T-cell (primary cell): ENCODE measurements at regions not wholly inside any gene's neighbourhood (a gene's known extent, or its start where the extent isn't known, plus 50 kb on each side); places are given as distances from the start of the nearest gene placed in this dataset.

ENCODE experiments used
- ATAC-seq, 4 experiments: fragments of 200-7000 bp in 3 of 4; fragments of 150-1000 bp in 1 of 4; cut with Tn5 transposase; replicated peaks in 1 of 4; 1 replicate in 3 of 4; 2 replicates in 1 of 4; pipeline ENCODE4 v1.10.0; 2021; ENCODE audit warnings: moderate library complexity in 3 of 4, mild to moderate bottlenecking in 2 of 4, moderate number of reproducible peaks in 1 of 4
- CTCF ChIA-PET, 2 donors: fragments of 300-600 bp; sonication (Branson Sonifier 250); formaldehyde crosslinking; loops; one replicate each; lab custom pipeline; 2022; ENCODE audit warnings: antibody characterized with exemption in 2 of 2; lab: Charles Lee
- POLR2A ChIA-PET, 2 donors: fragments of 300-600 bp; sonication (Branson Sonifier 250); formaldehyde crosslinking; loops; one replicate each; lab custom pipeline; 2022; ENCODE audit warnings: antibody characterized with exemption in 2 of 2; lab: Charles Lee
- DNase-seq, 35 experiments: peaks; one replicate each; pipeline versions ENCODE4 v3.0.0 to v3.0.0-alpha.2; 2013 to 2023
- H3K27ac ChIP-seq: one replicate; pipeline ENCODE4 v1.5.1; 2013; ENCODE audit warnings: low read length
- H3K27me3 ChIP-seq, 2 experiments: replicated peaks in 1 of 2; 1 replicate in 1 of 2; 2 replicates in 1 of 2; pipeline versions ENCODE4 v1.6.1 to v1.7.0; 2013; ENCODE audit warnings: low read length in 1 of 2, mixed read lengths in 1 of 2; ENCODE audit not compliant: control insufficient read depth in 2 of 2, insufficient read depth in 2 of 2; ENCODE audit errors: extremely low read depth in 1 of 2
- H3K36me3 ChIP-seq, 2 donors: 1 replicate in 1 of 2; 2 replicates in 1 of 2; pipeline versions ENCODE4 v1.6.1 to v1.7.0; 2013; ENCODE audit warnings: low read length in 1 of 2; ENCODE audit not compliant: control insufficient read depth in 2 of 2, insufficient read depth in 1 of 2; ENCODE audit errors: extremely low read depth in 1 of 2
- H3K4me1 ChIP-seq, 2 experiments: 1 replicate in 1 of 2; 2 replicates in 1 of 2; pipeline versions ENCODE4 v1.6.1 to v1.7.0; 2013; ENCODE audit warnings: low read length in 2 of 2, mixed read lengths in 1 of 2; ENCODE audit not compliant: insufficient read depth in 2 of 2, control insufficient read depth in 1 of 2; ENCODE audit errors: extremely low read depth in 1 of 2
- H3K4me3 ChIP-seq, 2 donors: 1 replicate in 1 of 2; 2 replicates in 1 of 2; pipeline versions ENCODE4 v1.5.1 to v1.7.0; 2013; ENCODE audit warnings: mild to moderate bottlenecking in 2 of 2, low read length in 1 of 2, moderate library complexity in 1 of 2; ENCODE audit not compliant: control insufficient read depth in 1 of 2; ENCODE audit errors: extremely low read depth in 1 of 2
- H3K9me3 ChIP-seq: 2 replicates; pipeline ENCODE4 v1.7.0; 2013
- H3K27ac Mint-ChIP-seq, 2 donors: one replicate each; pipeline ENCODE4 v1.8.0; 2020 to 2021; ENCODE audit warnings: mild to moderate bottlenecking in 2 of 2, mixed read lengths in 2 of 2
- H3K27me3 Mint-ChIP-seq, 2 donors: one replicate each; pipeline ENCODE4 v1.8.0; 2021 to 2022; ENCODE audit warnings: mixed read lengths in 2 of 2
- H3K36me3 Mint-ChIP-seq: one replicate; pipeline ENCODE4 v1.8.0; 2021; ENCODE audit warnings: mixed read lengths
- H3K4me1 Mint-ChIP-seq, 3 donors: one replicate each; pipeline ENCODE4 v1.8.0; 2020 to 2022; ENCODE audit warnings: mixed read lengths in 3 of 3, mild to moderate bottlenecking in 1 of 3
- H3K4me3 Mint-ChIP-seq, 3 donors: one replicate each; pipeline ENCODE4 v1.8.0; 2020 to 2022; ENCODE audit warnings: mild to moderate bottlenecking in 3 of 3, mixed read lengths in 3 of 3, moderate library complexity in 3 of 3
- H3K9me3 Mint-ChIP-seq, 3 donors: one replicate each; pipeline ENCODE4 v1.8.0; 2020 to 2022; ENCODE audit warnings: mixed read lengths in 3 of 3
- WGBS: methylation state at CpG from one replicate; pipeline ENCODE4 v1.1.5; 2013; ENCODE audit warnings: missing lambda C conversion rate; ENCODE audit not compliant: insufficient coverage; 5-methylcytosine and 5-hydroxymethylcytosine counted together

- Histone ChIP-seq H3K27ac (no peak overlapping the region), H3K4me3 (no peak overlapping the region), H3K27me3 (no peaks in the 10 kb centered on the region), H3K9me3 (no peaks in the 10 kb centered on the region), H3K4me1 (no peaks in the 10 kb centered on the region), H3K36me3 (peaks cover 3 to 4% of the 10 kb centered on the region in 2 donors)
- Mint-ChIP-seq H3K4me3 (no peak overlapping the region), H3K9me3 (no peaks in the 10 kb centered on the region), H3K4me1 (peaks cover 0 to 14% (median 11%) of the 10 kb centered on the region in 3 donors), H3K36me3 (peaks cover 42% of the 10 kb centered on the region), H3K27me3 (no peaks in the 10 kb centered on the region), H3K27ac (peak overlapping the region in 1 of 2 donors; percentile 2)
- POLR2A ChIA-PET, result no interaction called here
- no peak for DNase-seq
- ATAC-seq, result no peak
- CTCF ChIA-PET, result no interaction called here
- no CpG with 5 or more reads among the region's 2 CpGs for WGBS
These were observed 51.0 kb upstream of the PCBP1 start for GRCh38 chr2:70036290-70036689.

GRCh38 chr2:70035344-70035844 lies 51.9 kb upstream of the PCBP1 start:
- ChIA-PET CTCF (interaction anchor here in 1 of 2 donors (0.5 kb wide), 1 partner anchor 35 kb away, joined by 8 read pairs; no protein-coding TSS in a partner anchor), POLR2A (interaction anchor here in 1 of 2 donors (0.6 kb wide), 1 partner anchor 156 kb away, joined by 4 read pairs; the partner anchor contains the start of gene C2orf42)
- Histone ChIP-seq H3K27ac (no peak overlapping the region), H3K4me1 (no peaks in the 10 kb centered on the region), H3K9me3 (no peaks in the 10 kb centered on the region), H3K4me3 (no peak overlapping the region), H3K36me3 (peaks cover 3 to 4% of the 10 kb centered on the region in 2 donors), H3K27me3 (no peaks in the 10 kb centered on the region)
- peaks cover 0 to 12% (median 11%) of the 10 kb centered on the region in 3 donors for H3K4me1 Mint-ChIP-seq
- DNase-seq (no peak), ATAC-seq (no peak)
- peaks cover 49% of the 10 kb centered on the region for H3K36me3 Mint-ChIP-seq
- H3K9me3 Mint-ChIP-seq, result no peaks in the 10 kb centered on the region
- no peak overlapping the region for H3K27ac Mint-ChIP-seq
- H3K27me3 Mint-ChIP-seq, result no peaks in the 10 kb centered on the region
- H3K4me3 Mint-ChIP-seq, result no peak overlapping the region
- WGBS, result no CpG with 5 or more reads among the region's 1 CpG

- H3K27me3 Mint-ChIP-seq, result no peaks in the 10 kb centered on the region
- ChIA-PET CTCF (no interaction called here), POLR2A (no interaction called here)
- peaks cover 44% of the 10 kb centered on the region for H3K36me3 Mint-ChIP-seq
- no peak overlapping the region for H3K27ac ChIP-seq
- H3K9me3 ChIP-seq, result no peaks in the 10 kb centered on the region
- ATAC-seq (no peak), DNase-seq (no peak)
- no CpG with 5 or more reads among the region's 1 CpG for WGBS
- H3K27me3 ChIP-seq, result no peaks in the 10 kb centered on the region
- H3K9me3 Mint-ChIP-seq, result no peaks in the 10 kb centered on the region
- peak overlapping the region in 1 of 2 donors; percentile 16 for H3K27ac Mint-ChIP-seq
- H3K4me1 Mint-ChIP-seq, result peaks cover 1 to 6% (median 5%) of the 10 kb centered on the region in 3 donors
- H3K4me3 ChIP-seq, result no peak overlapping the region
- peaks cover 0 to 11% of the 10 kb centered on the region in 2 donors for H3K36me3 ChIP-seq
- H3K4me3 Mint-ChIP-seq, result no peak overlapping the region
- H3K4me1 ChIP-seq, result no peaks in the 10 kb centered on the region
These were observed 56.4 kb upstream of the PCBP1 start for GRCh38 chr2:70030724-70031420.

- no peak overlapping the region for H3K27ac Mint-ChIP-seq
- H3K27me3 ChIP-seq, result no peaks in the 10 kb centered on the region
- peaks cover 0 to 11% of the 10 kb centered on the region in 2 donors for H3K36me3 ChIP-seq
- H3K9me3 Mint-ChIP-seq, result no peaks in the 10 kb centered on the region
- POLR2A ChIA-PET, result interaction anchor here in 1 of 2 donors (1.0 kb wide), 1 partner anchor 11 kb away, joined by 3 read pairs; no protein-coding TSS in a partner anchor
- no peak overlapping the region for H3K27ac ChIP-seq
- CTCF ChIA-PET, result no interaction called here
- H3K36me3 Mint-ChIP-seq, result peaks cover 47% of the 10 kb centered on the region
- no peaks in the 10 kb centered on the region for H3K27me3 Mint-ChIP-seq
- peaks cover 1 to 6% (median 2%) of the 10 kb centered on the region in 3 donors for H3K4me1 Mint-ChIP-seq
- no peaks in the 10 kb centered on the region for H3K9me3 ChIP-seq
- no peak overlapping the region for H3K4me3 Mint-ChIP-seq
- H3K4me3 ChIP-seq, result no peak overlapping the region
- DNase-seq, result peak in 1 of 35 experiments; percentile 12
- no peak for ATAC-seq
- H3K4me1 ChIP-seq, result no peaks in the 10 kb centered on the region
- WGBS, result no CpG with 5 or more reads among the region's 3 CpGs
These were observed 57.4 kb upstream of the PCBP1 start for GRCh38 chr2:70029814-70030409.

- no peaks in the 10 kb centered on the region for H3K9me3 ChIP-seq
- whole genome bisulfite sequencing, result 100% methylated on average over 1 of the region's 3 CpGs
- Mint-ChIP-seq H3K27ac (no peak overlapping the region), H3K36me3 (peaks cover 35% of the 10 kb centered on the region), H3K4me3 (no peak overlapping the region), H3K27me3 (no peaks in the 10 kb centered on the region), H3K4me1 (peaks cover under 1 to 6% (median 1%) of the 10 kb centered on the region in 3 donors), H3K9me3 (no peaks in the 10 kb centered on the region)
- ChIA-PET POLR2A (interaction anchor here (0.6 to 0.9 kb wide), 3 partner anchors 16 to 208 kb away, joined by 3 to 5 read pairs (median 4); no protein-coding TSS in a partner anchor), CTCF (no interaction called here)
- ATAC-seq (no peak), DNase-seq (no peak)
- H3K4me1 ChIP-seq, result no peaks in the 10 kb centered on the region
- H3K27ac ChIP-seq, result no peak overlapping the region
- no peaks in the 10 kb centered on the region for H3K27me3 ChIP-seq
- no peak overlapping the region for H3K4me3 ChIP-seq
- peaks cover 4 to 6% of the 10 kb centered on the region in 2 donors for H3K36me3 ChIP-seq
These were observed 62.9 kb upstream of the ASPRV1 start for GRCh38 chr2:70024284-70024683.

- no peaks in the 10 kb centered on the region for H3K9me3 ChIP-seq
- ChIA-PET POLR2A (no interaction called here), CTCF (interaction anchor here in 1 of 2 donors (0.6 kb wide), 1 partner anchor 11 kb away, joined by 3 read pairs; no protein-coding TSS in a partner anchor)
- no peak overlapping the region for H3K4me3 ChIP-seq
- no peak for DNase-seq
- peaks cover 42% of the 10 kb centered on the region for H3K36me3 Mint-ChIP-seq
- H3K4me1 ChIP-seq, result no peaks in the 10 kb centered on the region
- no CpG with 5 or more reads among the region's 2 CpGs for WGBS
- H3K36me3 ChIP-seq, result peaks cover 4 to 11% of the 10 kb centered on the region in 2 donors
- H3K27me3 Mint-ChIP-seq, result no peaks in the 10 kb centered on the region
- H3K27ac ChIP-seq, result no peak overlapping the region
- H3K4me1 Mint-ChIP-seq, result peaks cover 10 to 17% (median 14%) of the 10 kb centered on the region in 3 donors
- peaks cover 0 to 7% (median 4%) of the 10 kb centered on the region in 3 donors for H3K9me3 Mint-ChIP-seq
- H3K4me3 Mint-ChIP-seq, result no peak overlapping the region
- H3K27ac Mint-ChIP-seq, result no peak overlapping the region
- H3K27me3 ChIP-seq, result no peaks in the 10 kb centered on the region
- no peak for ATAC-seq
These were observed 57.7 kb upstream of the ASPRV1 start for GRCh38 chr2:70019096-70019495.
